Fibroblast of skin of scalp (primary cell): ENCODE measurements at regions not wholly inside any gene's neighbourhood (a gene's known extent, or its start where the extent isn't known, plus 50 kb on each side); places are given as distances from the start of the nearest gene placed in this dataset.

Experiments used
- DNase-seq: peaks from one replicate; pipeline ENCODE4 v3.0.0-alpha.2; 2013

GRCh38 chr11:13105237-13105844, 96.2 kb downstream of the RASSF10 start:
- no peak for DNase-seq

GRCh38 chr11:13107544-13108044, 98.5 kb downstream of the RASSF10 start:
- DNase-seq: no peak

DNA sequence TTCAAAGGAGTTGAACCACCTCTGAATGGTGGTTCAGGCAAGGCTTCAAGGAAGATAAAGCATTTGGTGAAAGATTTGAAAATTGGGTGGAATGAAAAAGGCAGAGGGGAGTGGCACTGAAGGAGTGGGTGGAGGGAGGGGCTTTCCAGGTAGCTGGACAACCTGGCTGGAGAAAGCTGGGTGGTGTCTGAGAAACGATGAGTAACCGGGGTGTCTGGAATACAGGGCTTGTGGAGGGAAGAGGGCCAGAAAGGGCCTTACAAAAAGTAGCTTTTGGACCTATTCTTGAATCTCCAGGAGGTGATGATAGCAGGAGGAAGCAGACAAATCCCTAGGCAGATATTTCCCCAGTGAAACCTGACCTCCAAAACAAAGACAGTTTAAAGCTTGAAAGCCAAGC, 99.3 kb downstream of the RASSF10 start:
- no peak for DNase-seq

DNA sequence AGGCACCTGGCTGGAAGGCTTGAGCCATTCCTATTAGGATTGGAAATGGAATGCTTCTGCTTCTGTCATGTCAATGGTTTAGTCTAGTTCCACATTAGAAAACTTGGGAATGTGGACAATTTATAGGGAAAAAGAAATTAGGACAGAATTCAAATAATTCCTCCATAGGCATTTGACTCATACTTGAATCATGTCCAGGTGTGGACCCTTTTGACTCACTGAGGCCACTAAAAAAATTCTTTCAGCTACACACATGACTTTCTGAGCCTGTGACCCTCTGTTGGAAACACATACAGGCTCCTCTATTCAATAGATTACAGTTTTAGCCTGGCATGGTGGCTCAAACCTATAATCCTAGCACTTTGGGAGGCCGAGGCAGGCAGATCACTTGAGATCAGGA, 100.5 kb downstream of the RASSF10 start:
- no peak for DNase-seq

- no peak for DNase-seq
Measured at GRCh38 chr11:13110145-13110544, 101.0 kb downstream of the RASSF10 start.

GRCh38 chr11:13110929-13111812, 102.1 kb downstream of the RASSF10 start:
- no peak for DNase-seq

DNA sequence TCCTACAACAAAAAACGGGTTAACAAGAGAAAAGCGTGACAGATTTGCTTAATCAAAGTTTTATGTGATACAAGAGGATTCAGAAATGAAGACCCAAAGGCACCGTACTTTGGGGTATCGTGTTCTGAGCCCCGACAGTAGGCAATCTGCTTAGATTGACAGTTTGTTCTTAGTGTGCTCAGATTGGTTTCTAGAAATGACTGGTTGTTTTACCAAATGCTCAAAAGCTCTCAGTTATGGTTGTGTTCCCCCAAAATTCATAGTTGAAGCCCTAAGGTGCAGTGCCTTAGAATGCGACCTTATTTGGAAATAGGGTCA, 102.7 kb downstream of the RASSF10 start:
- DNase-seq: no peak

DNA sequence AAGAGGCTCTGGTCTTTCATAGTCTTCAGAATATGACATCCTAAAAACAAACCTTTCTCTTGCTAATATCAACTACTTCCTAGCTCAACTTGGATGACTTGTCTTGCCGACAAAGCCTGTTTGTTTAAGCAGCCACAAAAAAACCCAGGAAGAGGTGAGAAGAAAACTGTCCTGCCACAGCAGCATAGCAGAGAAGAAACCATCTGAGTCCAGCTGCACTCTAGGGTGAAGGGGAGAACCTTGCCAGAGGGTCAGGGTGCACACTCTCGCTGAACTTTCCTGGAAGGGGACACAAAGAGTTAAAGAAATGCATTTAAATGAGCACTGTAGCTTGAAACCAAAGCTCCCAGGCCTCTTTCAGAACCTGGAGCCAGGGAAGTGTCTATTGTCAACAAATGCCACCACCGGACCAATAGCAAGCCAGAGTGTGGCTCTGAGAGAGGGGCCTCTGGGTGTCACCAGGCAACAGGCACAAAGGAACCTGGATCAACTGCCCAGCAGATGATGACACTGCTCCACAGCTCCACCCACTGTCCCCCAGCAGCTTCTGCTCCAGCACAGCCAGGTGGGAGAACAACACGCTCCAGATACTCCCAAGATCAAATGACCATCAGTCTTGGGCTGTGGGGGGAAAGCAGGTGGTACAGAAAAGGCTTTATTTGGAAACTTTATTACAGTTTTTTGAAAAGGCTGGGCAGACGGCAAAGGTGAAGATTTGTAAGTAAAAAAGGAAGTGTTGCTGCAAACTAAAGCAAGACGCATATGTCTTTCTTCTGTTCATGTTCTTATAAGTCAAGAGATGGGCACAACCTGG, 105.7 kb downstream of the RASSF10 start:
- no peak for DNase-seq

GRCh38 chr11:13115380-13115675, 106.2 kb downstream of the RASSF10 start:
- DNase-seq: no peak

DNA sequence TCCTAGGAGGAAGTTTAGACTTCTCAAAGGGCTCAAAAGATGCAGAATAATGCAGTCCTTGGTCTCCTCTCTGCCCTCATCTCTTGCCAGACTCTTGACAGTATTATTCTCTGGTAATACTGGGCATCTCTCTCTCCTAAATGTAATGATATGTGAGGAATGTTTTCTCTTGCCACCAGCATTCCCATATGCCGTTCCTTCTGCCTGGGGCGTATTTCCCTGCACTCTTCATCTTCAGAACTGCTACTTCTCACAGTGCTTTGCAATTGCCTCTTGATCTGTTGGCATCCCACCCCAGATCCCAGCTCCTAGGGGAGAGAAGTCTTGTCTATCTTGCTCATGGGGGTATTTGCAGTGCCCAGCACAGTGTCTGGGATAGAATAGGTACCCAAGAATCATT, 107.4 kb downstream of the RASSF10 start:
- DNase-seq: peak; percentile 40

- DNase-seq: no peak
Measured at GRCh38 chr11:13117344-13117743, 108.2 kb downstream of the RASSF10 start.

GRCh38 chr11:13118194-13118593, 109.1 kb downstream of the RASSF10 start:
- DNase-seq: peak; percentile 83

DNA sequence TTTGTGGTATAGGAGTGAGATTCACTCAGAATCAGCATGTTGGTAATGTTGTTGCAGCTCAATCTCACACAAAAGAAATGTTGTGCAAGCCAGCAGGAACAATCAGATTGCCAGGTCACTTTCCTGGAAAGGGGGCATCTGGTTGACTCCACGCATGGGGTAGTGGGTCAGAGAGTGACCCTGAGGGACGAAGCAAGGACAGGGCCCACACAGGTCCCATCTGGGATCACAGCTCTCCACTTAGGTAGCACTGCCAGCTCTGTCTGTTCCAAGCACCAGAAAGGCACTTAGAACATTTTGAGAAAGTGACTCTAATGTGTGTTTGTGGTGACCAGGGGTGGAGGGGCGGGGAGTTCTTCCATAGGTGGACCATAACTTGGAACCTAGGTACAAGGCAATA, 109.5 kb downstream of the RASSF10 start:
- no peak for DNase-seq

GRCh38 chr11:13119361-13119760, 110.2 kb downstream of the RASSF10 start:
- DNase-seq: no peak

DNA sequence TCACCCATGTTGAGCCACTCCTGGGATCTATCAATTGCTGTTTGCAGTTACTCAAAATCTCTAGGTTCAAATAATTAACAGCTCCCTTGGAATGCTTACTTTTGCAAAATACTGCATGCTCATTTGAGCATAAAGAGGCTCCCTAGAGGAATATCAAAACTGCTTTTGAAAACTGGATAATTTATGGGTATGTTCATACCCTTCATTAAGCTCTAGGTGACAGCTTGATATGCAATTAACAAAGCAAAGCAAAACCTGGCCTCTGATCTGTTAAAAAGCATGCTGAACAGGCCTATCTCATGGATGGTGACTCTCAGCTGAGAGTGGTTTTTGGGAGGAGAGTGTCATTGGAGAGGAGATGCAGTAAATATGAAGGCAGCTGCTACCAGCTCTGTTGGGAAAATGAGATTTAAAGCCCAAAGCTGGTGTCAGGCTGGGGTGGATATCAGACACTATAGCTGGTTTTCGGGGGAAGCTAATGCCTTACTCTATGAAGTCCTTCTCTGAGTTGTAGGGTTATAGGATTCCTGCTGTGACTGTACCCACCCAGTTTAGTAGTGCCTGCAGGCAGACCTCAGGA, 110.9 kb downstream of the RASSF10 start:
- DNase-seq: no peak

DNA sequence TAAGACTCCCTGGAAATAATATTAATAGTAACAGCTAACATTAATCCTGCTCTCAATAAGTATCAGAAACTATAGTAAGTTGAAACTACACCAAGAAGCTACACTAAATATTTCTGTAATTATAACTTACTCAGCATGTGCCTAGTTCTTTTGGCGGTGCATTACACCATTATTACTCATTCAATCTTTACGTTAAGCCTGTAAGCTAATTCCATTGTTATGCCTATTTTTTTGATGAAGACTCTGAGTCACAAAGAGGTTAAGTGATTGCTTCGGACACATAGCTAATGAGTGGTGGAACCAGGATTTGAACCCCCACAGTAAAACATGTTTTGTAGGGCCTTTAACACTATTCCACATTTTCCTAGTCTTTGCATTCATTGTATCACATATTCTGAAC, 111.6 kb downstream of the RASSF10 start:
- DNase-seq: peak; percentile 82

DNA sequence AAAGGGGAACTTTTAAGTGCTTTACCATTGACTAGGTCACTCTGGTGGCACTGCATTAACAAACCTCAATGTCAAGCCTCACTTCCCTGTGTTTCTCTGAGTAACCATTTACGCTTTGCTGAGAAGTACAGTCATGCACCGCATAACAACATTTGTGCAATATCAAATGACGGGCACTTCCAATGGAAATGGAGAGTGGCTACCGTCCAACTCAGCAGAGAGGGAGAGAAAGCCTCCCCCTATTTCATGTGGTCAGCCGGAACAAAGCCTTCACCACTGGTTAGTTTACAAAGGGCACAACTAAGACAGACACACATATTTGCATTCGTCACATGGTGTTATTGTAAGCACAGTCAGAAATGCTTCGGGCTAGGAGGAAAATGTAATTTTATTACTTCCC, 117.3 kb downstream of the RASSF10 start:
- DNase-seq: peak; percentile 58

- no peak for DNase-seq
Measured at GRCh38 chr11:13127161-13127560, 118.0 kb downstream of the RASSF10 start.

DNA sequence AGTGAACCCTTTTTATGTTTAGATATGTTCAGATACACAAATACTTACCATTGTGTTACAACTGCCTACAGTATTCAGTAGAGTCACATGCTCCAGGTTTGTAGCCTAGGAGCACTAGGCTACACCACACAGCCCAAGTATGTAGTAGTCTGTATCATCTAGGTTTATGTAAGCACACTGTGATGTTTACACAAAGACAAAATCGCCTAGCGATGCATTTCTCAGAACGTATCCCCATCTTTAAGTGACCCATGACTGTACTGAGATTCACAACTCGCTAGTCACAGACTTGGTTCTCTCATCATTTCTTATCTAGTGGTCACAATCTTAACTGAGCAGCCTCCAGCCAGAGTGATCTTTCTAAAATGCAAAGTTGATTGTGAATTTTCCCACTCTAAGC, 119.2 kb downstream of the RASSF10 start:
- no peak for DNase-seq

DNA sequence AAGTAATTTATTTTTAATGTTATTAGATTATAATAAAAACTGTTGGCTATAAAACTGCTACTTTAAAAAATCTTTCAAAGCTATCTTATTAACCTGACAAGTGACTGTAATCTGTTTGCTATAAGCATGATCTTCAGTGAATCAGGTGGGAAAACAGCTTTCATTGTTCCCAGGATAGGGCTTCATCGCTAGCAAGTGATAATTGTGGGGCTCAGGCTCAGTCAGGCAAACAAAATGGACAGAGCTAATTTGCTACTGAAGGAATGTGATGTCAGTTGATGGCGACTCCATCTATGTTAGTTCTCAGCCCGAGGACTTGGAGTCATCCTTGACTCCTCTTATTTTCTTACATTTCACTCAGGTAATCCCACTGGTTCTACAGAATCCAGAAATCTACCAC, 125.0 kb downstream of the RASSF10 start:
- DNase-seq: no peak

- no peak for DNase-seq
Measured at GRCh38 chr11:13134886-13135285, 125.8 kb downstream of the RASSF10 start.

DNA sequence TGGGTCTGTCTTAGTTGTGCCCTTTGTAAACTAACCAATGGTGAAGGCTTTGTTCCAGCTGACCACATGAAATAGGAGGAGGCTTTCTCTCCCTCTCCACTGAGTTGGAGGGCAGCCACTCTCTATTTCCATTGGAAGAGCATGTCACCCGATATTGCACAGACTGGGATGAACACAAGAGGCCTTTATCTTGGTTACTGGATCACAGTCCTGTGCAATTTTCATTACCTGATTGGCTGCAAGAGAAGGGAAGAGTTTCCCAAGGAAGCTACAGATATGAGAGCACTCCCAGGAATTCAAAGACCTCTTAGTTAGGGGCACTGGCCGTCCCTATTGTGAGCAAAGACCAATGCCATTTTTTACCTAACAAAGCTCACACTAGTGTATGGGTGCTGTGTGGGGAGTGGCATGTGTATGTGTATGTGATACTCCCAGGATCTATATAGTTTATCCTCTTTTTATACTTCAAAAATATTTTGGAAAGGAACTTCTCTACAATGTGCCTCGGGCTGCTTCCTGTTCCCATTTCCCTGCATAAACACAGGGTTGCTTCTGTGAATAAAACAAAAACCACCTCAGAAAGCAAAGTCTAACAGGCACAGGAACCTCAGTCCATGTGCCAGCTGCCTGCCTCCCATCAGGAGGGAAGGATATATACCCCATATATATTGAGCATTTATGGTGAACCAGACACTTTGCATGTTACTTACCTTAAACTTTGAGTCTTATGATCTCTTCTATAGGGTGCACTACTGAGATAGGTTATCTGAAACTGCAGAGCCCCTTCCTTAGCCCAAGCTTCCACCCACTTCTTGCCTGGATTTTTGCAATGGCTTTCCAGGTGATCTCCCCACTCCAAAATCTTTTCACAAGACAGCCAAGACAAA, 126.5 kb downstream of the RASSF10 start:
- DNase-seq: peak; percentile 59
